Spinal cord (tissue), 9 donors: ENCODE measurements at regions not wholly inside any gene's neighbourhood (a gene's known extent, or its start where the extent isn't known, plus 50 kb on each side); places are given as distances from the start of the nearest gene placed in this dataset.

Experiments
- DNase-seq, 6 donors: peaks; one replicate each; pipeline versions ENCODE4 v3.0.0 to v3.0.0-alpha.2; 2013 to 2015; ENCODE audit warnings: low spot score in 6 of 6, low read depth in 4 of 6
- H3K27ac ChIP-seq: one replicate; pipeline ENCODE4 v1.5.1; 2013; ENCODE audit warnings: low read depth, low read length, control low read depth
- H3K27me3 ChIP-seq: one replicate; pipeline ENCODE4 v1.6.1; 2013; ENCODE audit warnings: low read length; ENCODE audit not compliant: control insufficient read depth, insufficient read depth
- H3K36me3 ChIP-seq: one replicate; pipeline ENCODE4 v1.6.1; 2013; ENCODE audit warnings: low read length; ENCODE audit not compliant: control insufficient read depth, insufficient read depth
- H3K4me1 ChIP-seq: one replicate; pipeline ENCODE4 v1.6.1; 2013; ENCODE audit warnings: low read length; ENCODE audit not compliant: control insufficient read depth, insufficient read depth
- H3K4me3 ChIP-seq: one replicate; pipeline ENCODE4 v1.5.1; 2013; ENCODE audit warnings: low read depth, low read length, control low read depth
- H3K9me3 ChIP-seq: one replicate; pipeline ENCODE4 v1.6.1; 2013; ENCODE audit warnings: low read length; ENCODE audit not compliant: control insufficient read depth, insufficient read depth
- WGBS: methylation state at CpG from one replicate; pipeline ENCODE4 v1.1.5; 2013; ENCODE audit warnings: missing lambda C conversion rate; ENCODE audit not compliant: insufficient coverage; 5-methylcytosine and 5-hydroxymethylcytosine counted together
- donor health status: healthy.

GRCh38 chr3:109774108-109774507, 436.8 kb upstream of the DPPA4 start:
- Histone ChIP-seq H3K27ac (no peak overlapping the region), H3K4me1 (no peaks in the 10 kb centered on the region), H3K9me3 (peaks cover 3% of the 10 kb centered on the region), H3K36me3 (no peaks in the 10 kb centered on the region), H3K4me3 (no peak overlapping the region), H3K27me3 (no peaks in the 10 kb centered on the region)
- WGBS = no CpG with 5 or more reads among the region's 2 CpGs
- DNase-seq = no peak

GRCh38 chr3:109784285-109784684, 446.9 kb upstream of the DPPA4 start:
- Histone ChIP-seq H3K36me3 (no peaks in the 10 kb centered on the region), H3K9me3 (no peaks in the 10 kb centered on the region), H3K27me3 (no peaks in the 10 kb centered on the region), H3K27ac (no peak overlapping the region), H3K4me1 (no peaks in the 10 kb centered on the region), H3K4me3 (no peak overlapping the region)
- no CpG with 5 or more reads among the region's 1 CpG for WGBS
- DNase-seq = no peak

- 83% methylated on average over 2 of the region's 6 CpGs for WGBS
- Histone ChIP-seq H3K4me3 (no peak overlapping the region), H3K36me3 (no peaks in the 10 kb centered on the region), H3K27ac (no peak overlapping the region), H3K9me3 (no peaks in the 10 kb centered on the region), H3K27me3 (no peaks in the 10 kb centered on the region), H3K4me1 (no peaks in the 10 kb centered on the region)
- peak in 1 of 6 donors; percentile 32 for DNase-seq
Observed at GRCh38 chr3:109784852-109785631, 447.7 kb upstream of the DPPA4 start.

GRCh38 chr3:109803274-109803673, 465.9 kb upstream of the DPPA4 start:
- no peak overlapping the region for H3K27ac ChIP-seq
- no peaks in the 10 kb centered on the region for H3K36me3 ChIP-seq
- H3K9me3 ChIP-seq = no peaks in the 10 kb centered on the region
- no peak for DNase-seq
- no peak overlapping the region for H3K4me3 ChIP-seq
- no peaks in the 10 kb centered on the region for H3K4me1 ChIP-seq
- H3K27me3 ChIP-seq = no peaks in the 10 kb centered on the region
- WGBS = no CpG with 5 or more reads among the region's 6 CpGs

GRCh38 chr3:109804697-109805096, 467.4 kb upstream of the DPPA4 start:
- H3K9me3 ChIP-seq = no peaks in the 10 kb centered on the region
- no peaks in the 10 kb centered on the region for H3K36me3 ChIP-seq
- no peak overlapping the region for H3K4me3 ChIP-seq
- no peak for DNase-seq
- no peaks in the 10 kb centered on the region for H3K27me3 ChIP-seq
- no CpG with 5 or more reads among the region's 1 CpG for WGBS
- no peak overlapping the region for H3K27ac ChIP-seq
- no peaks in the 10 kb centered on the region for H3K4me1 ChIP-seq

GRCh38 chr3:109806929-109807328, 469.6 kb upstream of the DPPA4 start:
- no peaks in the 10 kb centered on the region for H3K4me1 ChIP-seq
- no peaks in the 10 kb centered on the region for H3K36me3 ChIP-seq
- no peak overlapping the region for H3K4me3 ChIP-seq
- H3K27me3 ChIP-seq = no peaks in the 10 kb centered on the region
- 72% methylated on average over 2 of the region's 4 CpGs for WGBS
- DNase-seq = no peak
- H3K27ac ChIP-seq = no peak overlapping the region
- H3K9me3 ChIP-seq = no peaks in the 10 kb centered on the region

GRCh38 chr3:109809513-109809912, 472.2 kb upstream of the DPPA4 start:
- DNase-seq = no peak
- WGBS = no CpG with 5 or more reads among the region's 3 CpGs
- H3K27ac ChIP-seq = no peak overlapping the region
- no peaks in the 10 kb centered on the region for H3K9me3 ChIP-seq
- no peaks in the 10 kb centered on the region for H3K4me1 ChIP-seq
- no peaks in the 10 kb centered on the region for H3K36me3 ChIP-seq
- H3K27me3 ChIP-seq = no peaks in the 10 kb centered on the region
- no peak overlapping the region for H3K4me3 ChIP-seq

- no peaks in the 10 kb centered on the region for H3K9me3 ChIP-seq
- no peak for DNase-seq
- no peak overlapping the region for H3K4me3 ChIP-seq
- no peak overlapping the region for H3K27ac ChIP-seq
- H3K36me3 ChIP-seq = no peaks in the 10 kb centered on the region
- no peaks in the 10 kb centered on the region for H3K4me1 ChIP-seq
- no peaks in the 10 kb centered on the region for H3K27me3 ChIP-seq
- 50% methylated on average over 2 of the region's 3 CpGs for WGBS
Observed at GRCh38 chr3:109818081-109818480, 480.7 kb upstream of the DPPA4 start.

GRCh38 chr3:109819734-109820133, 482.4 kb upstream of the DPPA4 start:
- H3K4me3 ChIP-seq = no peak overlapping the region
- H3K4me1 ChIP-seq = no peaks in the 10 kb centered on the region
- H3K36me3 ChIP-seq = no peaks in the 10 kb centered on the region
- H3K27ac ChIP-seq = no peak overlapping the region
- peak in 3 of 6 donors; percentile 6 to 76 (median 10) for DNase-seq
- 22% methylated on average over 5 of the region's 6 CpGs for WGBS
- H3K9me3 ChIP-seq = no peaks in the 10 kb centered on the region
- no peaks in the 10 kb centered on the region for H3K27me3 ChIP-seq
